ENCODE measurements at regions not wholly inside any gene's neighbourhood (a gene's known extent, or its start where the extent isn't known, plus 50 kb on each side); places are given as distances from the start of the nearest gene placed in this dataset.

DNA sequence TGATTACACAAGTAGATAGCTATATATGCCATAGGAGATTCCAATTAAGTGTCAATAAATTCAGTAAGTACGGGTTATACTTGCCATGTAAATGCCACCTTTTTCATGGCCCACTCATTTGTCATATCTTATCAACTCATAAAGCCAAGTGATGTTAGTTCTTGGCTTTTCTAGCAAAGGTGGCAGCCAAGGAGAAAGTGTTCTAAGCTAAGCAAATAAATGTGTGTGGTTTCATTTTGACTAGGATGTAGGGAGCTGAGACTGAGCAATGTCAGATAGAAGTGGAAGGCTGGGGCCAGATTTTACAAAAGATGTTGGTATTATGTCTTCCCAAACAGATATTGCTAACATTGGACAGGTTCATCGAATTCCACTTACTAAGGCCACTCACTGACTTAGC is 952.0 kb downstream of the SLC4A3 start:
- TF ChIP-seq NFYB (CRISPR knock-in tag; conservative IDR thresholded peaks at IDR 0.05; ENCODE audit: low read depth) = no peak
- no peak for TF ChIP-seq ZNF219 (CRISPR knock-in tag; IDR thresholded peaks at IDR 0.05; ENCODE audit: borderline replicate concordance)
- no peak for TF ChIP-seq ZBTB21 (CRISPR knock-in tag; IDR thresholded peaks at IDR 0.05; ENCODE audit: borderline replicate concordance)
- TF ChIP-seq IRF2 (CRISPR knock-in tag; IDR thresholded peaks at IDR 0.05; ENCODE audit: borderline replicate concordance, low read depth) = no peak
- TF ChIP-seq, protein P1, sequence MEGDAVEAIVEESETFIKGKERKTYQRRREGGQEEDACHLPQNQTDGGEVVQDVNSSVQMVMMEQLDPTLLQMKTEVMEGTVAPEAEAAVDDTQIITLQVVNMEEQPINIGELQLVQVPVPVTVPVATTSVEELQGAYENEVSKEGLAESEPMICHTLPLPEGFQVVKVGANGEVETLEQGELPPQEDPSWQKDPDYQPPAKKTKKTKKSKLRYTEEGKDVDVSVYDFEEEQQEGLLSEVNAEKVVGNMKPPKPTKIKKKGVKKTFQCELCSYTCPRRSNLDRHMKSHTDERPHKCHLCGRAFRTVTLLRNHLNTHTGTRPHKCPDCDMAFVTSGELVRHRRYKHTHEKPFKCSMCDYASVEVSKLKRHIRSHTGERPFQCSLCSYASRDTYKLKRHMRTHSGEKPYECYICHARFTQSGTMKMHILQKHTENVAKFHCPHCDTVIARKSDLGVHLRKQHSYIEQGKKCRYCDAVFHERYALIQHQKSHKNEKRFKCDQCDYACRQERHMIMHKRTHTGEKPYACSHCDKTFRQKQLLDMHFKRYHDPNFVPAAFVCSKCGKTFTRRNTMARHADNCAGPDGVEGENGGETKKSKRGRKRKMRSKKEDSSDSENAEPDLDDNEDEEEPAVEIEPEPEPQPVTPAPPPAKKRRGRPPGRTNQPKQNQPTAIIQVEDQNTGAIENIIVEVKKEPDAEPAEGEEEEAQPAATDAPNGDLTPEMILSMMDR (IDR thresholded peaks at IDR 0.05) = no peak
- TF ChIP-seq, protein P2, sequence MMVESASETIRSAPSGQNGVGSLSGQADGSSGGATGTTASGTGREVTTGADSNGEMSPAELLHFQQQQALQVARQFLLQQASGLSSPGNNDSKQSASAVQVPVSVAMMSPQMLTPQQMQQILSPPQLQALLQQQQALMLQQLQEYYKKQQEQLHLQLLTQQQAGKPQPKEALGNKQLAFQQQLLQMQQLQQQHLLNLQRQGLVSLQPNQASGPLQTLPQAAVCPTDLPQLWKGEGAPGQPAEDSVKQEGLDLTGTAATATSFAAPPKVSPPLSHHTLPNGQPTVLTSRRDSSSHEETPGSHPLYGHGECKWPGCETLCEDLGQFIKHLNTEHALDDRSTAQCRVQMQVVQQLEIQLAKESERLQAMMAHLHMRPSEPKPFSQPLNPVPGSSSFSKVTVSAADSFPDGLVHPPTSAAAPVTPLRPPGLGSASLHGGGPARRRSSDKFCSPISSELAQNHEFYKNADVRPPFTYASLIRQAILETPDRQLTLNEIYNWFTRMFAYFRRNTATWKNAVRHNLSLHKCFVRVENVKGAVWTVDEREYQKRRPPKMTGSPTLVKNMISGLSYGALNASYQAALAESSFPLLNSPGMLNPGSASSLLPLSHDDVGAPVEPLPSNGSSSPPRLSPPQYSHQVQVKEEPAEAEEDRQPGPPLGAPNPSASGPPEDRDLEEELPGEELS (CRISPR knock-in tag; IDR thresholded peaks at IDR 0.05) = no peak
- no peak for TF ChIP-seq TEAD4 (CRISPR knock-in tag; IDR thresholded peaks at IDR 0.05)
- no peak for TF ChIP-seq OVOL2 (CRISPR knock-in tag; IDR thresholded peaks at IDR 0.05; ENCODE audit: borderline replicate concordance)
- TF ChIP-seq, protein P3, sequence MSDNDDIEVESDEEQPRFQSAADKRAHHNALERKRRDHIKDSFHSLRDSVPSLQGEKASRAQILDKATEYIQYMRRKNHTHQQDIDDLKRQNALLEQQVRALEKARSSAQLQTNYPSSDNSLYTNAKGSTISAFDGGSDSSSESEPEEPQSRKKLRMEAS (CRISPR knock-in tag; IDR thresholded peaks at IDR 0.05) = no peak
- no peak for TF ChIP-seq NFE2L1 (CRISPR knock-in tag; IDR thresholded peaks at IDR 0.05)

All from WTC11 (cell line).